MCF 10A (cell line): ENCODE measurements at regions not wholly inside any gene's neighbourhood (a gene's known extent, or its start where the extent isn't known, plus 50 kb on each side); places are given as distances from the start of the nearest gene placed in this dataset.

Source experiments
- BruUV-seq: library from RNA; stranded (reverse); fragments of 400-500 nt; replicated peaks from 2 replicates; lab custom pipeline; 2021; lab: Mats Ljungman, UMichigan
- CTCF ChIA-PET: fragments of 300-600 bp; sonication (Branson Sonifier 250); formaldehyde crosslinking; extraction: SDS; loops from one replicate; lab custom pipeline; 2021; ENCODE audit warnings: antibody characterized with exemption, inconsistent platforms; lab: Yijun Ruan, JAX
- POLR2A ChIA-PET: fragments of 300-600, 350-650 bp; sonication (Branson Sonifier 250); formaldehyde crosslinking; extraction: SDS; loops from one replicate; lab custom pipeline; 2020; ENCODE audit warnings: antibody characterized with exemption, inconsistent platforms; lab: Yijun Ruan, JAX
- DNase-seq: peaks from one replicate; pipeline ENCODE4 v3.0.0-alpha.2; 2018; ENCODE audit not compliant: unreplicated experiment
- H3K27ac Mint-ChIP-seq: one replicate; pipeline ENCODE4 v1.8.0; 2022; ENCODE audit warnings: mild to moderate bottlenecking, low read depth, mixed read lengths; ENCODE audit not compliant: unreplicated experiment
- H3K27me3 Mint-ChIP-seq: one replicate; pipeline ENCODE4 v1.8.0; 2022; ENCODE audit warnings: mixed read lengths; ENCODE audit not compliant: insufficient read depth, unreplicated experiment
- H3K36me3 Mint-ChIP-seq: one replicate; pipeline ENCODE4 v1.8.0; 2022; ENCODE audit warnings: mild to moderate bottlenecking, moderate library complexity, mixed read lengths; ENCODE audit not compliant: insufficient read depth, unreplicated experiment
- H3K4me1 Mint-ChIP-seq: one replicate; pipeline ENCODE4 v1.8.0; 2022; ENCODE audit warnings: mixed read lengths; ENCODE audit not compliant: insufficient read depth, unreplicated experiment
- H3K4me3 Mint-ChIP-seq: one replicate; pipeline ENCODE4 v1.8.0; 2022; ENCODE audit warnings: mild to moderate bottlenecking, moderate library complexity, mixed read lengths; ENCODE audit not compliant: unreplicated experiment
- H3K9me3 Mint-ChIP-seq: one replicate; pipeline ENCODE4 v1.8.0; 2022; ENCODE audit warnings: mixed read lengths; ENCODE audit not compliant: unreplicated experiment
- CTCF ChIP-seq: fragments of 200-600 bp; IDR thresholded peaks from one replicate; pipeline ENCODE4 v1.8.0; 2022; ENCODE audit warnings: antibody characterized with exemption, mild to moderate bottlenecking; ENCODE audit not compliant: unreplicated experiment
- intact Hi-C: fragments of 100-400 bp; cut with micrococcal nuclease; formaldehyde crosslinking; loops from 2 replicates; pipeline ENCODE4 v1.14.1; 2022

- POLR2A ChIA-PET, result interaction anchor here (0.7 kb wide), 1 partner anchor 180 kb away, joined by 3 read pairs; no protein-coding TSS in a partner anchor
- no peaks in the 10 kb centered on the region for H3K9me3 Mint-ChIP-seq
Measured at GRCh38 chr3:186467969-186468368, 76.2 kb downstream of the CRYGS start.

GRCh38 chr3:186466391-186466974, 77.7 kb downstream of the CRYGS start:
- intact Hi-C loops, result no loop called here
- POLR2A ChIA-PET, result interaction anchor here (0.6 kb wide), 1 partner anchor 1363 kb away, joined by 3 read pairs; no protein-coding TSS in a partner anchor
- H3K36me3 Mint-ChIP-seq, result no peaks in the 10 kb centered on the region
- peaks cover 13% of the 10 kb centered on the region for H3K27me3 Mint-ChIP-seq
- CTCF ChIA-PET, result interaction anchor here (0.5 to 1.5 kb wide), 3 partner anchors 8 to 699 kb away, joined by 3 to 4 read pairs (median 3); no protein-coding TSS in a partner anchor
- BruUV-seq, result no TSS peak
- no peak for DNase-seq
- no peak overlapping the region for H3K4me3 Mint-ChIP-seq
- TF ChIP-seq CTCF, result no peak
- no peaks in the 10 kb centered on the region for H3K9me3 Mint-ChIP-seq
- peaks cover under 1% of the 10 kb centered on the region for H3K4me1 Mint-ChIP-seq
- no peak overlapping the region for H3K27ac Mint-ChIP-seq

More at GRCh38 chr3:186467969-186468368, 76.2 kb downstream of the CRYGS start:
- BruUV-seq, result no TSS peak
- no peaks in the 10 kb centered on the region for H3K4me1 Mint-ChIP-seq
- no peaks in the 10 kb centered on the region for H3K36me3 Mint-ChIP-seq
- CTCF ChIA-PET, result interaction anchor here (0.5 to 0.6 kb wide), 2 partner anchors 226 to 353 kb away, joined by 3 to 4 read pairs; no protein-coding TSS in a partner anchor
- no peak for TF ChIP-seq CTCF
- no peak for DNase-seq
- no peak overlapping the region for H3K4me3 Mint-ChIP-seq
- intact Hi-C loops, result no loop called here
- H3K27me3 Mint-ChIP-seq, result peaks cover 13% of the 10 kb centered on the region
- no peak overlapping the region for H3K27ac Mint-ChIP-seq

DNA sequence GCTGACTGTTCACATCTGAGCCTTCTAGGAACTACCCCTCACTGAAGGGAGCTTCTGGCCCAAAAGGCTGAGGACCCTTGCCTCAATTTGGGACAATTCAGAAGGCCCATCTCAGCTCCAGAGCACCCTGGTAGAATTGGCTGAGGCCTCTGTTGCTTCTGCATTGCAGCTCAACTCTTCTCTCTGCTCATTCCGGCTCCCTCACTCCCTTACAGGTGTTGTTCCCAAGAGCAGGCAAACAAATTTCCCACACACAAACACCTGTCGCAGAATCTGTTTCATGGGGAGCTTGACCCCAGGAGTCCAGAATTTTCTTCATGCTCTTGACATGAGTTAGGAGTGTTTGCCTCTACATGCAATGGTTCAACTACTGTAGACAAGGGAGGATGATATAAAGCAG, 78.7 kb downstream of the CRYGS start:
- no peak for DNase-seq
- Mint-ChIP-seq H3K27me3 (peaks cover 13% of the 10 kb centered on the region), H3K27ac (no peak overlapping the region), H3K9me3 (no peaks in the 10 kb centered on the region), H3K4me3 (no peak overlapping the region), H3K36me3 (no peaks in the 10 kb centered on the region), H3K4me1 (peaks cover 6% of the 10 kb centered on the region)
- TF ChIP-seq CTCF, result no peak
- ChIA-PET CTCF (interaction anchor here (0.8 to 1.5 kb wide), 3 partner anchors 9 to 206 kb away, joined by 3 to 4 read pairs (median 4); no protein-coding TSS in a partner anchor), POLR2A (interaction anchor here (0.5 kb wide), 1 partner anchor 511 kb away, joined by 3 read pairs; no protein-coding TSS in a partner anchor)
- intact Hi-C loops, result no loop called here
- BruUV-seq, result no TSS peak

DNA sequence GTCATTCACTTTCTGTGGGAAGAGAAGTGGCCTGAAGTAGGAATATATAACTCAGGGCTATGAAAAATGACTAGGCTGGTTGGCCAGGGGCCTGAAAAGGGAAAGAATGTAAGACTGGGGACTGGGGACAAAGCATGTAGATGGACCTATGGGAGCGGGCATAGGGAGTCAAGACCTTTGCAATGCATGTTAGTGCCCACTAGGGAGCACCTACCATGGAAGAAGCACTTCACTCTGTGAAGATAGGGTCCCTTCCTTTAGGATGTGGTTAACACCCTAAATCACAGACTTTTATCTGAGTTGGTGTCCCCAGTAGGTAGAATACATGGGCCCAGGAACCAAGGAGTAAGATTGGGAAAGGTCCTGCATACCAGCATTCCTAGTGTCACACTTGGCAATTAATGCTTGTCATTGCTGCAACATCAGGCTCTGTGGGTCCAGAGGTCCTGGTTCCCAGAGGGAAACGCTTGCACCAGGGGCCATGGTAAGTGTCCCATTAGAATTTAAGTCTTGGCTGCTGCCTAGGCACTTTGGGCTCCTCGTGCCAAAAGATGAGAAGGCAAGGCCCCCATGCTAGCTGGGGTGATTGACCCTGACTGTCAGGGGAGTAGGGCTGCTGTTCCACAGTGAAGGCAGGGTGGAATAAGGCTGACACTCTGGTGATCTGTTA, 79.6 kb downstream of the CRYGS start:
- peaks cover 14% of the 10 kb centered on the region for H3K27me3 Mint-ChIP-seq
- peaks cover 6% of the 10 kb centered on the region for H3K4me1 Mint-ChIP-seq
- no peak for DNase-seq
- H3K27ac Mint-ChIP-seq, result no peak overlapping the region
- POLR2A ChIA-PET, result no interaction called here
- no TSS peak for BruUV-seq
- TF ChIP-seq CTCF, result no peak
- CTCF ChIA-PET, result interaction anchor here (0.8 to 1.3 kb wide), 3 partner anchors 8 to 205 kb away, joined by 3 to 4 read pairs (median 4); no protein-coding TSS in a partner anchor
- no peaks in the 10 kb centered on the region for H3K36me3 Mint-ChIP-seq
- intact Hi-C loops, result no loop called here
- H3K4me3 Mint-ChIP-seq, result no peak overlapping the region
- no peaks in the 10 kb centered on the region for H3K9me3 Mint-ChIP-seq
